ENCODE measurements at regions not wholly inside any gene's neighbourhood (a gene's known extent, or its start where the extent isn't known, plus 50 kb on each side); places are given as distances from the start of the nearest gene placed in this dataset.

DNA sequence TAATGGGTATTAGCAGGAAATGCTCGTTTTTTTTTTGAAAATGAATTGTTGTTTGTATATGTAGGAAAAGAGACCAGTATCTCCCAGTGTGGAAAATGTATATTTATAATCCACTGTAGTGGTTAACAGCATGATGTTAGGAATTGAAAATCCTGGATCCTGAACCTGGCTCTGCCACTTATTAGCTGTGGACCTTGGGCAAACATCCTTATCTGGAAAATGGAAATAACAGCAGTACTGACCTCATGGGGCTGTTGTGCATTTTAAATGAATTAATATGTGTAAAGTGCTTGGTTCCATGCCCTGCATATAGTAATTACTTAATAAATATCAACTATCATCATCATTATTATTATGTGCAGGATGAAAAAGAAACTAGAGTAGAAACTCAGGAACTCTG is 251.3 kb downstream of the CDCA7 start:
- TF ChIP-seq POLR2A (IDR thresholded peaks at IDR 0.05; ENCODE audit: low read depth, low read length) (no peak), TAF1 (IDR thresholded peaks at IDR 0.05; ENCODE audit: borderline replicate concordance, low read depth, low read length) (no peak), POLR2AphosphoS5 (IDR thresholded peaks at IDR 0.05; ENCODE audit: low read depth, low read length) (no peak)

Data from GM12892 (cell line).